ENCODE measurements at regions not wholly inside any gene's neighbourhood (a gene's known extent, or its start where the extent isn't known, plus 50 kb on each side); places are given as distances from the start of the nearest gene placed in this dataset.

DNA sequence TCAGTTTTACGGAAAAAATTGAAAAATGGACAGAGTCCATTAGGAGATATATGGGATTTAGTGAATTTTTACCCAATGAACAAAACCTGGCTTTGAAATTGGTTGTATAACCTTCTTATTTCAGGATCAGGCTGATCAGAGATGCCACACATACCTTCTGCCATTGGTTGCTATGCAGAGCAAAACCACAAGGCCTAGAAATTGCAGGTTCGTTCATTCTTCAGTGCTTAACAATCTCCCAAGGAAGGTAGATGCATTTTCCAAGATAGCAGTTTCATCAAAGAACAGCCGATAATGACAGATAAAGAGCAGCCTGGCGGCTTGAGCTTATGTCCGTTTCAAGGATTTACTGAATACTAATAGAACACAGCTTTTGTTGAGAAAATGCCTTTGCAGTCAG, 868.8 kb downstream of the EPHA4 start:
- TF ChIP-seq, protein P1, sequence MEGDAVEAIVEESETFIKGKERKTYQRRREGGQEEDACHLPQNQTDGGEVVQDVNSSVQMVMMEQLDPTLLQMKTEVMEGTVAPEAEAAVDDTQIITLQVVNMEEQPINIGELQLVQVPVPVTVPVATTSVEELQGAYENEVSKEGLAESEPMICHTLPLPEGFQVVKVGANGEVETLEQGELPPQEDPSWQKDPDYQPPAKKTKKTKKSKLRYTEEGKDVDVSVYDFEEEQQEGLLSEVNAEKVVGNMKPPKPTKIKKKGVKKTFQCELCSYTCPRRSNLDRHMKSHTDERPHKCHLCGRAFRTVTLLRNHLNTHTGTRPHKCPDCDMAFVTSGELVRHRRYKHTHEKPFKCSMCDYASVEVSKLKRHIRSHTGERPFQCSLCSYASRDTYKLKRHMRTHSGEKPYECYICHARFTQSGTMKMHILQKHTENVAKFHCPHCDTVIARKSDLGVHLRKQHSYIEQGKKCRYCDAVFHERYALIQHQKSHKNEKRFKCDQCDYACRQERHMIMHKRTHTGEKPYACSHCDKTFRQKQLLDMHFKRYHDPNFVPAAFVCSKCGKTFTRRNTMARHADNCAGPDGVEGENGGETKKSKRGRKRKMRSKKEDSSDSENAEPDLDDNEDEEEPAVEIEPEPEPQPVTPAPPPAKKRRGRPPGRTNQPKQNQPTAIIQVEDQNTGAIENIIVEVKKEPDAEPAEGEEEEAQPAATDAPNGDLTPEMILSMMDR (IDR thresholded peaks at IDR 0.05): no peak
- TF ChIP-seq ZFX (IDR thresholded peaks at IDR 0.05; ENCODE audit: borderline replicate concordance): no peak

All from 22Rv1 (cell line).